Daoy (cell line): ENCODE measurements at regions not wholly inside any gene's neighbourhood (a gene's known extent, or its start where the extent isn't known, plus 50 kb on each side); places are given as distances from the start of the nearest gene placed in this dataset.
A peak's percentile ranks its signal among the peaks of the same experiment; 100 is the strongest.
"Not testable (repeated sequence)": the region's sequence is repeated elsewhere in the genome, so short reads cannot be mapped to it uniquely, and the experiment has no call there.

Experiments used
- DNase-seq: peaks from one replicate; pipeline ENCODE4 v3.0.0-alpha.2; 2015; ENCODE audit warnings: low read depth

- DNase-seq: no peak
Observed at GRCh38 chr5:15384176-15384575, 115.8 kb upstream of the FBXL7 start.

GRCh38 chr5:15383469-15383868, 116.5 kb upstream of the FBXL7 start:
- DNase-seq: peak; percentile 8

DNA sequence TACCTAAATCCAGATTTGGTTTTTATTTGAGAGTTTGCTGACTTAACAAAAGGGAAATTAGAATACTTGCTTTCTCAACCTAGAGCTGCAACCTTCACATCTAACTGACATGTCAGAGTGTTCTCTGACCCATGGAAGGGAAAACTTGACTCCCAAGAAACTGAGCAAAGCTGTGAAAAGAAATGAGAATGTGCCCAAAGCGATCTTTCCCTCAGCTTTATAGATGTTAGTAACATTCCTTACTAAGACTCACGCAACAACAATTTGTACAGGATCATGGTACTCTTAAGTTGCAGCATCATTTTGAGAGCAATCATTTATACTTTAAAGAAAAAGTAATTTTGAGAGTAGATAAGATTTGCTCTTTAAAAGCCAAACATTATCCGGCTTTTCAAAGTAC, 117.0 kb upstream of the FBXL7 start:
- DNase-seq: no peak

DNA sequence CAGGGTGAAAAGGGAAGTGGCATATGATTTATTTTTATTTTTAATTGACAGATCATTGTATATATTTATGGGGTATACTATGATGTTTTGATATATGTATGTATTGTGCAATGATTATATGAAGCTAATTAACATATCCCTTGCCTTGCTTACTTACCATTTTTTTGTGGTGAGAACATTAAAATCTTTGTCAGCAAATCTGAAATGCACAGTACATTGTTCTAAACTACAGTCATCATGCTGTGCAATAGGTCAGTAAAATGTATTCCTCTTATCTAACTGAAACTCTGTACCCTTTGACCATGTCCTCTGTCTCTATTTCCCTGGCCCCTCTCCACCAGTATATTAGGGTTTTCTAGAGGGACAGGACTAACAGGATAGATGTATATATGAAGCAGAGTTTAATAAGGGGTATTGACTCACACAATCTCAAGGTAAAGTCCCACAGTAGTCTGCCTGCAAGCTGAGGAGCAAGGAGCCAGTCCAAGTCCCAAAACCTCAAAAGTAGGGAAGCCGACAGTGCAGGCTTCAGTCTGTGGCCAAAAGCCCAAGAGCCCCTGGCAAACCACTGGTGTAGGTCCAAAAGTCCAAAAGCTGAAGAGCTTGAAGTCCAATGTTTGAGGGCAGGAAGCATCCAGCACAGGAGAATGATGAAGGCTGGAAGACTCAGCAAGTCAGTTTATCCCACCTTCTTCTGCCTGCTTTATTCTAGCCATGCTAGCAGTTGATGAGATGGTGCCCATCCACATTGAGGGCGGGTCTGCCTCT, 122.2 kb upstream of the FBXL7 start:
- no peak for DNase-seq

DNA sequence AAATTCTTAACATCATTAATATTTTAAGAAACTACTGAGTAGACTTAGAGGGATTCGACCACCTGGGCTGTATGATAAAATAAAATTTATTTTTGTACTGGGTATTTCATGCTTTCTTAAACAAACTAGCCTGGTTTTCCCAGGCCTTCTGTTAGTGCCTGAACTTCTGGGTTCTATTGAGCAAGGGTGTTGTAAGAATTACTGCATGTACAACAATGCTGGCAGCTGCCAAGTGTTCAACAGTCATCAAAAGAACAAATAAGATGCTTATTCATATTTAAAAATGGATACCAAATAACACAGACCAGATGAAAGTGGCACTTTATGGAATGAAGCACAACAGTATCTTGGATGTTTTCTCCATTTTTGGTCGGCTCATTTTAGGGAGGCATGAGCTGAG, 123.2 kb upstream of the FBXL7 start:
- DNase-seq: no peak

DNA sequence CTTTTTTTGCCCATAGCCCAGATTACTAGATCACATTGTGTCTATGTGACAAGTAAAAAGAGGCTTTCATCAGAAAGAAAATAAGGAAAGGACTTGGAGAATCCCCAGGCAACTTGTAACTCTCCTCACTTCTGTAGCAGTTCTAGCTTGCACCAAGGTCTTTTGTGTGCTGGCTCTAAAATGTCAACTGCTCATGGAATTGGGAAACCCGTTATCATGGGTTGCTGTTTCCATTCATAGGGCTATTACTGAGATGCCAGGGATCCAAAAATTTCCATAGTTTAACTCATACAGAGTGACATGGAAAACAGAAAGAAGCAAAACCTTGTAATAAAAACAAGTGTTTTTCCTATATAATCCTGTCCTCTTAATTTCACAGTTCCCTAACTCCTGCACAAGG, 123.9 kb upstream of the FBXL7 start:
- no peak for DNase-seq

DNA sequence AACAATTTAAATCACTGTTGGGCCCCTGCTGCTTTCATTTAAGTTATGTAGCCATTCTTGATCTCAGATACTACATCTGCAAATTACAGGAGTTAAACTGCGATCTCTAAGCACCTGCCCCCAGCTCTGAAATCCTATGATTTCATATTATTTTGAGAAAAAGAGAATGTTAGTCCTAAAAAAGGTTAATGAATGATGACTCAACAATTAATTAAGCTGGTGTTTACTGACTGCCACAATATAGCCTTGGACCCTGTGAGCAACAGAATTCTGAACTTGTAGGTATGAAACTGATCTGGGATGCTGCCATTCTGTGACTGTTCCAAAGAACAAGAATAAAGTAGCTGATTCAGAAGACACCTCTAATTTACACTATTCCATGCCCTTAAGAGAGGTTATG, 124.4 kb upstream of the FBXL7 start:
- no peak for DNase-seq

GRCh38 chr5:15374886-15375285, 125.1 kb upstream of the FBXL7 start:
- DNase-seq: no peak

DNA sequence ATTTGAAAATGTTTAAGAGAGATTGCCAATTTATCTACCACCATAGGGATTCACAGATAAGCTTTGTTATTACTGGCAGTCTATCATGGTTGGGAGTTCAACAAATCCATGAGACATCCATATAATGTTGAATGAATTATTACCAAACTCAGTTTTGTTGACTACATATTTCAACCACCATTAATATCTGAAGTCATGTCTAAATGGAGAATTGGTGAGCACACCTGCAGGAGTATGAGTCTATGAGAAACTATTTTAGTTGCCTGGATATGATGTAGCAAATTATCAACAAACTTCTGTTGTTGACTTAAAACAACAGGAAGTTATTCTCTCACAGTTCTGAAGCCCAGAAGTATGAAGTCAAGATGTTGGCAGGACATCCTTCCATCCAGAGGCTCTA, 126.8 kb upstream of the FBXL7 start:
- no peak for DNase-seq

- no peak for DNase-seq
Observed at GRCh38 chr5:15371184-15371583, 128.8 kb upstream of the FBXL7 start.

DNA sequence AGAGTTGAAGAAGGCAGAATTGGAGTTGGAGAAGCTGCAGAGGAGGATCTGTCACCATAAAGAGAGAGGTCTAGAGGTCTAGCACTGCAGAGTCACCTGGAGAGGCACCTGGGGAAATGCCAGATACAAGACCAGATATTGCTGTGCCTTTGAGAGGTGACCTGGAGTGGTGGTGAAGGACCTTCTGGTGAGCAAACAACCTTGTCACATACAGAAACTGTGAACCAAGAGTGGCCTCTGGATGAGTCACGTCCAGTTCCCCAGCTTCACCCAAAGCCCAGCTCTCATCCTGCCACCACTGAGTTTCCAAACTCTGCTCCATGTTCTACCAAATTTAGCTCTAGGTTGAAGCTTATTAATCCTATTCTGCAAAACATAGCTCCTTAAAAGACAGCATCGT, 131.1 kb upstream of the FBXL7 start:
- DNase-seq: no peak

DNA sequence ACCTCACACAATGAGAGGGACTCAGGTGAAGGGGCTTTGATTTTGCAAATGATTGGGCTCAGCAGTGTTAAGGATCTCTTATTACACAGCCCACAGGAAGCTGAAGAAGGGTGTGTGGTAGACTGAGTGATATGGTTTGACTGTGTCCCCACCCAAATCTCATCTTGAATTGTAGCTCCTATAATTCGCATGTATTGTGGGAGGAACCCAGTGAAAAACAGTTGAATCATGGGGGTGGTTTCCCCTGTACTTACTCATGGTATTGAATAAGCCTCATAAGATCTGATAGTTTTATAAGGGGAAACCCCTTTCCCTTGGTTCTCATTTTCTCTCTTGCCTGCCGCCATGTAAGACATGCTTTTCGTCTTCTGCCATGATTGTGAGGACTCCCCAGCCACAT, 132.5 kb upstream of the FBXL7 start:
- DNase-seq: no peak

- DNase-seq: peak; percentile 9
Observed at GRCh38 chr5:15366676-15367391, 133.1 kb upstream of the FBXL7 start.

- DNase-seq: no peak
Observed at GRCh38 chr5:15365070-15365469, 134.9 kb upstream of the FBXL7 start.

- no peak for DNase-seq
Observed at GRCh38 chr5:15363601-15364000, 136.4 kb upstream of the FBXL7 start.

GRCh38 chr5:15357092-15357453, 142.9 kb upstream of the FBXL7 start:
- not testable (repeated sequence) for DNase-seq

GRCh38 chr5:15356308-15357091, 143.5 kb upstream of the FBXL7 start:
- DNase-seq: not testable (repeated sequence)

GRCh38 chr5:15354021-15354420, 146.0 kb upstream of the FBXL7 start:
- DNase-seq: no peak

DNA sequence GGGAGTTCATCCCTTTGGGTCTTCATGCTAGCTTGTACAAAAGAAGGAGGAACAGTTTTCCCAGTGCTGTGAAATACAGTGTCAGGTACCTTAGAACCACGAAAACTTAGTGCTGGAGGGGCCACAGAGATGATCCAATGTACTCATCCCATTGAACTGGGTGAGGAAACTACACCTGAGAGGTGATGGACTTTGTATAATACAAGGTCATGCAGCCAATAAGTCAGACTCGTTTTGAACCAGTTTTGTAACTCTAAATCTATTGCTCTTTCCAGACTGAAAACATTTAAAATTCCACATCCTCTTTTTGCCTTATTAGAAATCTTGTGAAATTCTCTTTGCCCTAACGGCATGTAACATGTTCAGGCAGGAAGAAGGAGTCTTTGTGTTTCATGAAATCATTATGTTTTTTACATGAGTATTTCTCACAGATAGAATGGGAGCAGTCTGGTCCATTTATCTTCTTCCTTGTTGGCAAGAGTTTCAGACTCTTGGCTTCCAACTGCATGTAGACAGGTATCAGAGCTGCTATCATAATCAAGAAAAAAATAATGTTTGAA, 146.8 kb upstream of the FBXL7 start:
- no peak for DNase-seq

DNA sequence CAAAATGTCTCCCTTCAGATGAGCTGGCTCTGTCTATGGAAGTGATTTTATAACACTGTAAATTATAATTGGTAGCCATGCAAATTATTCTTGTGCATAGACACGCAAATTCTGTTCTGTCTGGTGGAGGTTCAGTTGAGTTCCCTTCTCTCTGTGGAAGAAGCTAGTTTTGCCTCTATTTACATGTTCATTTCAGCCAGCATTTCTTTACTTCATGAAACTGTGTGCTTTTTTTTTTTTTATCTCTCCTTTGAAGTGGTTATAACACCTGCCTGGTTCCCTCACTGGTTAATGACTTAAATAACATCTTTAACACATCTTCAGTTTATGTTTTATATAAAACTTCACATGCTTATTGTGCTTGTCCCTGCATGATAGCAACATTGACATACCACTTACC, 149.4 kb upstream of the FBXL7 start:
- DNase-seq: no peak

- no peak for DNase-seq
Observed at GRCh38 chr5:15346738-15347137, 153.2 kb upstream of the FBXL7 start.

- no peak for DNase-seq
Observed at GRCh38 chr5:15344954-15345353, 155.0 kb upstream of the FBXL7 start.

DNA sequence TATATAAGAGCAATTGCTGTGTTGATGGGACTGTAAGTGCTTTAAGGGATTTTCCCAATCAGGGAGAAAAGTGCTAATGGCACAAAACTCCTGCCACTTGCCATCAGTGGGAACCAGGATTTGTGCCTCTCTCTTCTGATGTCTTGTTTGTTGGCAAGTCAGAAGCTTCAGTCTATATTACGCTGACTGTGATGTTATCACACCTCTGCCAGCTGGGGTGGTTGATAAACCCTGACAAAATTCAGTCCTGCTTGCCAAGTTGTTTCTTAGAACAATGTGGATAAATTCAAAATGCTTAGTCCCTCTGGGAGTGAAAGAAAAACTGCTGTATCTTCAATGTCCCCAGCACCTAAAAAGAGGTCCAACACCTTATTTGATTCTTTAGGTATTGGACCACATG, 161.4 kb upstream of the FBXL7 start:
- no peak for DNase-seq
